Large intestine (tissue), 3 donors: ENCODE measurements at regions not wholly inside any gene's neighbourhood (a gene's known extent, or its start where the extent isn't known, plus 50 kb on each side); places are given as distances from the start of the nearest gene placed in this dataset.

Experiments used
- DNase-seq, 2 donors: peaks; one replicate each; pipeline versions ENCODE4 v3.0.0 to v3.0.0-alpha.2; 2013
- H3K27ac ChIP-seq: one replicate; pipeline ENCODE4 v1.5.1; 2013; ENCODE audit warnings: low read length
- H3K27me3 ChIP-seq: 2 replicates; pipeline ENCODE4 v1.6.1; 2013; ENCODE audit warnings: low read length; ENCODE audit not compliant: control insufficient read depth, insufficient read depth
- H3K36me3 ChIP-seq: 2 replicates; pipeline ENCODE4 v1.6.1; 2013; ENCODE audit warnings: low read length; ENCODE audit not compliant: control insufficient read depth, insufficient read depth
- H3K4me1 ChIP-seq: one replicate; pipeline ENCODE4 v1.6.1; 2013; ENCODE audit warnings: low read length; ENCODE audit not compliant: control insufficient read depth, insufficient read depth
- H3K4me3 ChIP-seq: one replicate; pipeline ENCODE4 v1.5.1; 2013; ENCODE audit warnings: low read length
- H3K9me3 ChIP-seq: one replicate; pipeline ENCODE4 v1.6.1; 2013; ENCODE audit warnings: mild to moderate bottlenecking, low read depth, low read length, moderate library complexity; ENCODE audit not compliant: control insufficient read depth
- WGBS: methylation state at CpG from one replicate; pipeline ENCODE4 v1.1.5; 2013; ENCODE audit warnings: low lambda C conversion rate; ENCODE audit not compliant: insufficient coverage; 5-methylcytosine and 5-hydroxymethylcytosine counted together

GRCh38 chr20:11216451-11217314 is 542.9 kb upstream of the JAG1 start:
- peaks cover 23% of the 10 kb centered on the region for H3K4me1 ChIP-seq
- no peaks in the 10 kb centered on the region for H3K27me3 ChIP-seq
- no CpG with 5 or more reads among the region's 7 CpGs for WGBS
- DNase-seq: peak in 1 of 2 donors; percentile 50
- H3K9me3 ChIP-seq: no peaks in the 10 kb centered on the region
- H3K36me3 ChIP-seq: no peaks in the 10 kb centered on the region
- H3K4me3 ChIP-seq: no peak overlapping the region
- H3K27ac ChIP-seq: peak overlapping the region; percentile 39

GRCh38 chr20:11217326-11218172 is 543.8 kb upstream of the JAG1 start:
- Histone ChIP-seq H3K9me3 (no peaks in the 10 kb centered on the region), H3K4me3 (no peak overlapping the region), H3K27ac (peak overlapping the region; percentile 39), H3K36me3 (no peaks in the 10 kb centered on the region), H3K4me1 (peaks cover 23% of the 10 kb centered on the region), H3K27me3 (no peaks in the 10 kb centered on the region)
- WGBS: 40% methylated on average over 4 of the region's 6 CpGs
- peak in 1 of 2 donors; percentile 51 for DNase-seq

GRCh38 chr20:11218173-11218680 is 544.4 kb upstream of the JAG1 start:
- no peaks in the 10 kb centered on the region for H3K27me3 ChIP-seq
- no peak overlapping the region for H3K4me3 ChIP-seq
- WGBS: no CpG with 5 or more reads among the region's 2 CpGs
- H3K4me1 ChIP-seq: peaks cover 23% of the 10 kb centered on the region
- DNase-seq: peak in 1 of 2 donors; percentile 24
- no peaks in the 10 kb centered on the region for H3K9me3 ChIP-seq
- no peak overlapping the region for H3K27ac ChIP-seq
- no peaks in the 10 kb centered on the region for H3K36me3 ChIP-seq

GRCh38 chr20:11219192-11219591 is 545.4 kb upstream of the JAG1 start:
- WGBS: 93% methylated on average over 3 of the region's 3 CpGs
- no peaks in the 10 kb centered on the region for H3K27me3 ChIP-seq
- H3K9me3 ChIP-seq: no peaks in the 10 kb centered on the region

GRCh38 chr20:11221046-11221445 is 547.2 kb upstream of the JAG1 start:
- H3K4me3 ChIP-seq: no peak overlapping the region
- peaks cover 20% of the 10 kb centered on the region for H3K4me1 ChIP-seq
- 100% methylated on average over 1 of the region's 2 CpGs for WGBS
- H3K27ac ChIP-seq: no peak overlapping the region
- no peaks in the 10 kb centered on the region for H3K9me3 ChIP-seq
- H3K27me3 ChIP-seq: no peaks in the 10 kb centered on the region
- H3K36me3 ChIP-seq: no peaks in the 10 kb centered on the region
- no peak for DNase-seq

More at GRCh38 chr20:11219192-11219591, 545.4 kb upstream of the JAG1 start:
- Histone ChIP-seq H3K27ac (no peak overlapping the region), H3K4me3 (no peak overlapping the region), H3K4me1 (peaks cover 23% of the 10 kb centered on the region), H3K36me3 (no peaks in the 10 kb centered on the region)
- DNase-seq: no peak

- DNase-seq: no peak
- peaks cover 10% of the 10 kb centered on the region for H3K4me1 ChIP-seq
- H3K36me3 ChIP-seq: no peaks in the 10 kb centered on the region
- H3K27me3 ChIP-seq: no peaks in the 10 kb centered on the region
- H3K9me3 ChIP-seq: no peaks in the 10 kb centered on the region
- WGBS: 73% methylated on average over 1 of the region's 1 CpG
- no peak overlapping the region for H3K4me3 ChIP-seq
- H3K27ac ChIP-seq: no peak overlapping the region
These were observed 548.4 kb upstream of the JAG1 start for GRCh38 chr20:11222243-11222642.

- H3K27ac ChIP-seq: no peak overlapping the region
- H3K36me3 ChIP-seq: no peaks in the 10 kb centered on the region
- WGBS: 100% methylated on average over 1 of the region's 3 CpGs
- no peaks in the 10 kb centered on the region for H3K9me3 ChIP-seq
- no peaks in the 10 kb centered on the region for H3K4me1 ChIP-seq
- H3K27me3 ChIP-seq: no peaks in the 10 kb centered on the region
- H3K4me3 ChIP-seq: no peak overlapping the region
- DNase-seq: no peak
These were observed 553.8 kb upstream of the JAG1 start for GRCh38 chr20:11227602-11228001.

GRCh38 chr20:11229772-11230171 is 556.0 kb upstream of the JAG1 start:
- Histone ChIP-seq H3K27me3 (no peaks in the 10 kb centered on the region), H3K4me3 (no peak overlapping the region), H3K27ac (no peak overlapping the region), H3K9me3 (no peaks in the 10 kb centered on the region), H3K4me1 (no peaks in the 10 kb centered on the region), H3K36me3 (no peaks in the 10 kb centered on the region)
- WGBS: no CpG with 5 or more reads among the region's 3 CpGs
- peak in 1 of 2 donors; percentile 55 for DNase-seq

GRCh38 chr20:11230999-11231398 is 557.2 kb upstream of the JAG1 start:
- Histone ChIP-seq H3K27ac (no peak overlapping the region), H3K4me1 (no peaks in the 10 kb centered on the region), H3K4me3 (no peak overlapping the region), H3K36me3 (no peaks in the 10 kb centered on the region), H3K9me3 (no peaks in the 10 kb centered on the region), H3K27me3 (no peaks in the 10 kb centered on the region)
- WGBS: no CpG with 5 or more reads among the region's 1 CpG
- DNase-seq: no peak
